B cell (primary cell): ENCODE measurements at regions not wholly inside any gene's neighbourhood (a gene's known extent, or its start where the extent isn't known, plus 50 kb on each side); places are given as distances from the start of the nearest gene placed in this dataset.

ENCODE experiments used
- ATAC-seq: fragments of 200-7000 bp; cut with Tn5 transposase; one replicate; pipeline ENCODE4 v1.10.0; 2021; ENCODE audit warnings: low read depth, mild to moderate bottlenecking, moderate number of reproducible peaks, moderate library complexity
- CTCF ChIA-PET: fragments of 350-600 bp; sonication (Branson Sonifier 250); formaldehyde crosslinking; loops from one replicate; lab custom pipeline; 2021; ENCODE audit warnings: antibody characterized with exemption, inconsistent platforms; lab: Charles Lee
- POLR2A ChIA-PET: fragments of 350-600 bp; sonication (Branson Sonifier 250); formaldehyde crosslinking; loops from one replicate; lab custom pipeline; 2021; ENCODE audit warnings: antibody characterized with exemption; lab: Charles Lee
- DNase-seq: peaks from one replicate; pipeline ENCODE4 v3.0.0; 2013
- H2AFZ ChIP-seq: 2 replicates; pipeline ENCODE4 v1.6.1; 2012; ENCODE audit warnings: mild to moderate bottlenecking, low read depth, low read length; ENCODE audit not compliant: insufficient read depth, poor library complexity, severe bottlenecking
- H3K27ac ChIP-seq, 2 donors: 1 replicate in 1 of 2; 2 replicates in 1 of 2; pipeline ENCODE4 v1.5.1; 2012 to 2013; ENCODE audit warnings: low read length in 2 of 2, mild to moderate bottlenecking in 2 of 2, moderate library complexity in 1 of 2
- H3K27me3 ChIP-seq, 4 experiments: fragments of 200-600 bp in 1 of 4; sonication (generic) in 1 of 4; replicated peaks in 1 of 4; 1 replicate in 2 of 4; 2 replicates in 2 of 4; pipeline versions ENCODE4 v1.6.1 to v1.7.0; 2013 to 2016; ENCODE audit warnings: low read length in 3 of 4, mild to moderate bottlenecking in 2 of 4, mixed read lengths in 1 of 4, moderate library complexity in 1 of 4; ENCODE audit not compliant: insufficient read depth in 4 of 4, control insufficient read depth in 3 of 4; ENCODE audit errors: control extremely low read depth in 1 of 4
- H3K36me3 ChIP-seq, 2 experiments: replicated peaks in 1 of 2; 1 replicate in 1 of 2; 2 replicates in 1 of 2; pipeline versions ENCODE4 v1.6.1 to v1.7.1; 2013; ENCODE audit warnings: low read length in 1 of 2; ENCODE audit not compliant: insufficient read depth in 2 of 2, control insufficient read depth in 1 of 2; ENCODE audit errors: control extremely low read depth in 1 of 2, extremely low read depth in 1 of 2
- H3K4me1 ChIP-seq, 2 donors: fragments of 200-600 bp in 1 of 2; sonication (generic) in 1 of 2; 1 replicate in 1 of 2; 2 replicates in 1 of 2; pipeline versions ENCODE4 v1.5.1 to v1.6.1; 2013 to 2017; ENCODE audit warnings: low read length in 2 of 2; ENCODE audit not compliant: control insufficient read depth in 2 of 2, insufficient read depth in 2 of 2
- H3K4me2 ChIP-seq: replicated peaks from 2 replicates; pipeline ENCODE3; 2012; ENCODE audit warnings: mild to moderate bottlenecking, low read depth, low read length; ENCODE audit not compliant: poor library complexity, severe bottlenecking
- H3K4me3 ChIP-seq, 5 experiments: fragments of 200-600 bp in 1 of 5; sonication (generic) in 1 of 5; 1 replicate in 3 of 5; 2 replicates in 2 of 5; pipeline versions ENCODE4 v1.5.1 to v1.7.0; 2011 to 2016; ENCODE audit warnings: low read length in 4 of 5, mild to moderate bottlenecking in 4 of 5, low read depth in 2 of 5, control low read depth in 1 of 5, moderate library complexity in 1 of 5; ENCODE audit not compliant: insufficient read depth in 1 of 5; ENCODE audit errors: control extremely low read depth in 1 of 5, extremely low read depth in 1 of 5
- H3K79me2 ChIP-seq: fragments of 200-600 bp; sonication (generic); one replicate; pipeline ENCODE4 v1.6.0; 2016; ENCODE audit warnings: low read length; ENCODE audit not compliant: control insufficient read depth, insufficient read depth
- H3K9ac ChIP-seq: fragments of 200-600 bp; sonication (generic); 2 replicates; pipeline ENCODE4 v1.6.1; 2017; ENCODE audit warnings: mild to moderate bottlenecking, low read length, moderate library complexity
- H3K9me3 ChIP-seq, 3 donors: one replicate each; pipeline versions ENCODE4 v1.6.1 to v1.7.1; 2013; ENCODE audit warnings: low read length in 2 of 3; ENCODE audit not compliant: control insufficient read depth in 2 of 3, insufficient read depth in 1 of 3; ENCODE audit errors: control extremely low read depth in 1 of 3
- H4K20me1 ChIP-seq: 2 replicates; pipeline ENCODE4 v1.6.0; 2012; ENCODE audit warnings: mild to moderate bottlenecking, low read length; ENCODE audit not compliant: insufficient read depth, control insufficient read depth, poor library complexity, severe bottlenecking
- H3K27ac Mint-ChIP-seq: one replicate; pipeline ENCODE4 v1.8.0; 2021; ENCODE audit warnings: mixed read lengths
- H3K27me3 Mint-ChIP-seq: one replicate; pipeline ENCODE4 v1.8.0; 2021; ENCODE audit warnings: mixed read lengths
- H3K4me1 Mint-ChIP-seq: one replicate; pipeline ENCODE4 v1.8.0; 2021; ENCODE audit warnings: mixed read lengths
- H3K4me3 Mint-ChIP-seq: one replicate; pipeline ENCODE4 v1.8.0; 2021; ENCODE audit warnings: mixed read lengths
- H3K9me3 Mint-ChIP-seq: one replicate; pipeline ENCODE4 v1.8.0; 2022; ENCODE audit warnings: mixed read lengths; ENCODE audit not compliant: insufficient read depth
- EZH2 ChIP-seq: IDR thresholded peaks from 2 replicates; pipeline ENCODE4 v1.6.1; 2012; ENCODE audit warnings: borderline replicate concordance, low read depth, mild to moderate bottlenecking, moderate library complexity, low read length; ENCODE audit not compliant: insufficient read depth, poor library complexity, severe bottlenecking
- WGBS: methylation state at CpG from one replicate; pipeline ENCODE4 v1.1.5; 2013; ENCODE audit warnings: missing lambda C conversion rate; ENCODE audit not compliant: insufficient coverage; 5-methylcytosine and 5-hydroxymethylcytosine counted together
- intact Hi-C: fragments of 100-400 bp; cut with micrococcal nuclease; formaldehyde crosslinking; loops from one replicate; pipeline ENCODE4 v1.10.0; 2022
- TF ChIP-seq, protein P1 (sequence below): fragments of 200-600 bp; IDR thresholded peaks from one replicate; pipeline ENCODE4 v1.8.0; 2022; ENCODE audit warnings: antibody characterized with exemption, mild to moderate bottlenecking

DNA sequence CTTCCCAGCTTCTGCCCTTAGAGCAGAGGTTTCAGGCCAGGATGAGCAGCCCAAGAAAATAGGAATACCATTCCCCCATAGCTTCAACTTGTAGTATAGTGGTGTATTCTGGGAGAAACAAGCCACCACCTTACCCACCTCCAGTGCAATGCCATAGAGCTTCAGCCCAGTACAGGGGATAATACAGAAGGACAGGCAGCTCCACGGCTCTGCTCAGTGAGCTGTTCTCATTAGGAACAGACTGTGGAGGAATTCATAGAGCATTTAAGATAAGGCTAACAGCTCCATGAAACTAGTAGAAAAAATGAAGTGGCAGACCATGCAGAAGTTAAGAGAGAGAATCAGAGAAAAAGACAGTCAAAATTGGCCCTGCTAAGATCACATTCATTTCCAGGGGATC, 294.7 kb upstream of the POGK start:
- ChIA-PET POLR2A (no interaction called here), CTCF (no interaction called here)
- Histone ChIP-seq H4K20me1 (no peaks in the 10 kb centered on the region), H3K9ac (no peak overlapping the region), H3K79me2 (no peaks in the 10 kb centered on the region), H2AFZ (no peak overlapping the region), H3K4me3 (no peak overlapping the region), H3K36me3 (no peaks in the 10 kb centered on the region), H3K4me2 (no peak overlapping the region), H3K9me3 (peaks cover 0 to 1% (median 0%) of the 10 kb centered on the region in 3 donors), H3K27me3 (no peaks in the 10 kb centered on the region), H3K4me1 (no peaks in the 10 kb centered on the region), H3K27ac (no peak overlapping the region)
- Mint-ChIP-seq H3K27ac (no peak overlapping the region), H3K4me3 (no peak overlapping the region), H3K9me3 (peaks cover 6% of the 10 kb centered on the region), H3K27me3 (peaks cover 4% of the 10 kb centered on the region), H3K4me1 (no peaks in the 10 kb centered on the region)
- intact Hi-C loops, result no loop called here
- no peak for TF ChIP-seq EZH2
- TF ChIP-seq, protein P1, sequence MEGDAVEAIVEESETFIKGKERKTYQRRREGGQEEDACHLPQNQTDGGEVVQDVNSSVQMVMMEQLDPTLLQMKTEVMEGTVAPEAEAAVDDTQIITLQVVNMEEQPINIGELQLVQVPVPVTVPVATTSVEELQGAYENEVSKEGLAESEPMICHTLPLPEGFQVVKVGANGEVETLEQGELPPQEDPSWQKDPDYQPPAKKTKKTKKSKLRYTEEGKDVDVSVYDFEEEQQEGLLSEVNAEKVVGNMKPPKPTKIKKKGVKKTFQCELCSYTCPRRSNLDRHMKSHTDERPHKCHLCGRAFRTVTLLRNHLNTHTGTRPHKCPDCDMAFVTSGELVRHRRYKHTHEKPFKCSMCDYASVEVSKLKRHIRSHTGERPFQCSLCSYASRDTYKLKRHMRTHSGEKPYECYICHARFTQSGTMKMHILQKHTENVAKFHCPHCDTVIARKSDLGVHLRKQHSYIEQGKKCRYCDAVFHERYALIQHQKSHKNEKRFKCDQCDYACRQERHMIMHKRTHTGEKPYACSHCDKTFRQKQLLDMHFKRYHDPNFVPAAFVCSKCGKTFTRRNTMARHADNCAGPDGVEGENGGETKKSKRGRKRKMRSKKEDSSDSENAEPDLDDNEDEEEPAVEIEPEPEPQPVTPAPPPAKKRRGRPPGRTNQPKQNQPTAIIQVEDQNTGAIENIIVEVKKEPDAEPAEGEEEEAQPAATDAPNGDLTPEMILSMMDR, result no peak
- WGBS, result 75% methylated on average over 1 of the region's 1 CpG
- DNase-seq (no peak), ATAC-seq (no peak)

DNA sequence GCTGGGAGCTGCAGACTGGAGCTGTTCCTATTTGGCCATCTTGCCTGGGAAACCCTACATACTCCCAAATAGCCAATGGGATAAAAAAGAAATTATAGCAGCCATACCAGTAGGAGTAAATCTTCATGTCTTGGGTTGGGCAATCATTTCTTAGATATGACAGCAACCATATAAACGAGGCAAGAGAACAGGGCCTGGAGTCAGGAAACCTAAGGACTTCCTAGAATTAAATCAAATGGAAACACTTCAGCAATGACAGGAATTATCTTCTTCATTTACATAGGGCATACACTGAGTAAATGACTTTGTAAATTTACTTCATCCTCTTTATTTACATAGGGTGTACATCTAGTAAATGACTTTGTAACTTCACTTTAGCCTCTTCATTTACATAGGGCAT, 286.6 kb upstream of the POGK start:
- H3K27me3 ChIP-seq, result no peaks in the 10 kb centered on the region
- H3K4me3 ChIP-seq, result no peak overlapping the region
- no peaks in the 10 kb centered on the region for H3K79me2 ChIP-seq
- no peak for DNase-seq
- H3K4me3 Mint-ChIP-seq, result no peak overlapping the region
- POLR2A ChIA-PET, result no interaction called here
- H3K27ac Mint-ChIP-seq, result no peak overlapping the region
- peaks cover 1 to 12% (median 6%) of the 10 kb centered on the region in 3 donors for H3K9me3 ChIP-seq
- H3K27me3 Mint-ChIP-seq, result no peaks in the 10 kb centered on the region
- peaks cover 2% of the 10 kb centered on the region for H3K9me3 Mint-ChIP-seq
- no peaks in the 10 kb centered on the region for H3K36me3 ChIP-seq
- H4K20me1 ChIP-seq, result no peaks in the 10 kb centered on the region
- H3K9ac ChIP-seq, result no peak overlapping the region
- WGBS, result 43% methylated on average over 1 of the region's 1 CpG
- no peak overlapping the region for H3K4me2 ChIP-seq
- CTCF ChIA-PET, result no interaction called here
- TF ChIP-seq EZH2, result no peak
- TF ChIP-seq, protein P1, result no peak
- H3K4me1 Mint-ChIP-seq, result no peaks in the 10 kb centered on the region
- intact Hi-C loops, result no loop called here
- H3K4me1 ChIP-seq, result no peaks in the 10 kb centered on the region
- H2AFZ ChIP-seq, result no peak overlapping the region
- no peak for ATAC-seq
- H3K27ac ChIP-seq, result no peak overlapping the region
